ENCODE measurements at regions not wholly inside any gene's neighbourhood (a gene's known extent, or its start where the extent isn't known, plus 50 kb on each side); places are given as distances from the start of the nearest gene placed in this dataset.

GRCh38 chr13:53121919-53122318, 93.3 kb downstream of the OLFM4 start:
- DNase-seq: no peak
- no peak overlapping the region for H3K27ac Mint-ChIP-seq
- POLR2A ChIA-PET: no interaction called here
- H3K36me3 Mint-ChIP-seq: no peaks in the 10 kb centered on the region
- peaks cover 0 to 5% (median 3%) of the 10 kb centered on the region in 5 donors for H3K9me3 Mint-ChIP-seq
- H3K27me3 Mint-ChIP-seq: no peaks in the 10 kb centered on the region
- no peaks in the 10 kb centered on the region for H3K4me1 Mint-ChIP-seq
- no peak overlapping the region for H3K4me3 Mint-ChIP-seq
- H3K9me3 ChIP-seq (ENCODE audit: low read length): no peaks in the 10 kb centered on the region
- no peaks in the 10 kb centered on the region for H3K36me3 ChIP-seq (ENCODE audit: insufficient read depth, low read length)
- no peaks in the 10 kb centered on the region for H3K27me3 ChIP-seq (ENCODE audit: insufficient read depth, low read length, poor library complexity, severe bottlenecking)
- no peak overlapping the region for H3K27ac ChIP-seq (ENCODE audit: low read depth, low read length)
- CTCF ChIA-PET: no interaction called here
- no peak overlapping the region for H3K4me3 ChIP-seq (ENCODE audit: low read length)
- no peaks in the 10 kb centered on the region for H3K4me1 ChIP-seq (ENCODE audit: insufficient read depth, low read length)

- H3K9me3 Mint-ChIP-seq: peaks cover 0 to 5% (median 0%) of the 10 kb centered on the region in 5 donors
- Histone ChIP-seq H3K36me3 (ENCODE audit: insufficient read depth, low read length) (no peaks in the 10 kb centered on the region), H3K27ac (ENCODE audit: low read depth, low read length) (no peak overlapping the region), H3K27me3 (ENCODE audit: insufficient read depth, low read length, poor library complexity, severe bottlenecking) (no peaks in the 10 kb centered on the region), H3K9me3 (ENCODE audit: low read length) (no peaks in the 10 kb centered on the region), H3K4me1 (ENCODE audit: insufficient read depth, low read length) (no peaks in the 10 kb centered on the region), H3K4me3 (ENCODE audit: low read length) (no peak overlapping the region)
- POLR2A ChIA-PET: no interaction called here
- H3K27me3 Mint-ChIP-seq: peaks cover 0 to 3% of the 10 kb centered on the region in 2 donors
- no peak overlapping the region for H3K4me3 Mint-ChIP-seq
- no peaks in the 10 kb centered on the region for H3K4me1 Mint-ChIP-seq
- no peaks in the 10 kb centered on the region for H3K36me3 Mint-ChIP-seq
- H3K27ac Mint-ChIP-seq: no peak overlapping the region
- no peak for DNase-seq
- CTCF ChIA-PET: no interaction called here
These were observed 94.9 kb downstream of the OLFM4 start for GRCh38 chr13:53123536-53123935.

- Histone ChIP-seq H3K27ac (ENCODE audit: low read depth, low read length) (no peak overlapping the region), H3K9me3 (ENCODE audit: low read length) (no peaks in the 10 kb centered on the region), H3K4me3 (ENCODE audit: low read length) (no peak overlapping the region), H3K27me3 (ENCODE audit: insufficient read depth, low read length, poor library complexity, severe bottlenecking) (no peaks in the 10 kb centered on the region), H3K4me1 (ENCODE audit: insufficient read depth, low read length) (no peaks in the 10 kb centered on the region), H3K36me3 (ENCODE audit: insufficient read depth, low read length) (no peaks in the 10 kb centered on the region)
- peaks cover 0 to 3% of the 10 kb centered on the region in 2 donors for H3K27me3 Mint-ChIP-seq
- H3K36me3 Mint-ChIP-seq: no peaks in the 10 kb centered on the region
- no peak overlapping the region for H3K27ac Mint-ChIP-seq
- DNase-seq: no peak
- CTCF ChIA-PET: no interaction called here
- peaks cover 0 to 5% (median 0%) of the 10 kb centered on the region in 5 donors for H3K9me3 Mint-ChIP-seq
- H3K4me3 Mint-ChIP-seq: no peak overlapping the region
- POLR2A ChIA-PET: no interaction called here
- H3K4me1 Mint-ChIP-seq: no peaks in the 10 kb centered on the region
These were observed 96.0 kb downstream of the OLFM4 start for GRCh38 chr13:53124623-53125022.

GRCh38 chr13:53126841-53127245, 98.2 kb downstream of the OLFM4 start:
- ChIA-PET POLR2A (no interaction called here), CTCF (no interaction called here)
- Mint-ChIP-seq H3K9me3 (no peaks in the 10 kb centered on the region), H3K36me3 (no peaks in the 10 kb centered on the region), H3K4me1 (no peaks in the 10 kb centered on the region), H3K27ac (no peak overlapping the region), H3K27me3 (peaks cover 0 to 6% of the 10 kb centered on the region in 2 donors), H3K4me3 (no peak overlapping the region)
- no peaks in the 10 kb centered on the region for H3K9me3 ChIP-seq (ENCODE audit: low read length)
- no peaks in the 10 kb centered on the region for H3K27me3 ChIP-seq (ENCODE audit: insufficient read depth, low read length, poor library complexity, severe bottlenecking)
- no peak overlapping the region for H3K27ac ChIP-seq (ENCODE audit: low read depth, low read length)
- DNase-seq: no peak
- H3K36me3 ChIP-seq (ENCODE audit: insufficient read depth, low read length): no peaks in the 10 kb centered on the region
- no peak overlapping the region for H3K4me3 ChIP-seq (ENCODE audit: low read length)
- H3K4me1 ChIP-seq (ENCODE audit: insufficient read depth, low read length): no peaks in the 10 kb centered on the region

- no peak overlapping the region for H3K27ac ChIP-seq (ENCODE audit: low read depth, low read length)
- H3K36me3 Mint-ChIP-seq: no peaks in the 10 kb centered on the region
- POLR2A ChIA-PET: no interaction called here
These were observed 98.8 kb downstream of the OLFM4 start for GRCh38 chr13:53127373-53127772.

GRCh38 chr13:53129864-53130393, 101.3 kb downstream of the OLFM4 start:
- ChIA-PET CTCF (no interaction called here), POLR2A (no interaction called here)
- H3K9me3 ChIP-seq (ENCODE audit: low read length): no peaks in the 10 kb centered on the region
- DNase-seq: no peak
- H3K4me1 Mint-ChIP-seq: no peaks in the 10 kb centered on the region
- no peaks in the 10 kb centered on the region for H3K4me1 ChIP-seq (ENCODE audit: insufficient read depth, low read length)
- H3K4me3 ChIP-seq (ENCODE audit: low read length): no peak overlapping the region
- H3K27ac Mint-ChIP-seq: no peak overlapping the region
- H3K27ac ChIP-seq (ENCODE audit: low read depth, low read length): no peak overlapping the region
- H3K36me3 ChIP-seq (ENCODE audit: insufficient read depth, low read length): no peaks in the 10 kb centered on the region
- peaks cover 0 to 6% of the 10 kb centered on the region in 2 donors for H3K27me3 Mint-ChIP-seq
- H3K9me3 Mint-ChIP-seq: no peaks in the 10 kb centered on the region
- H3K4me3 Mint-ChIP-seq: no peak overlapping the region
- no peaks in the 10 kb centered on the region for H3K27me3 ChIP-seq (ENCODE audit: insufficient read depth, low read length, poor library complexity, severe bottlenecking)
- no peaks in the 10 kb centered on the region for H3K36me3 Mint-ChIP-seq

More at GRCh38 chr13:53127373-53127772, 98.8 kb downstream of the OLFM4 start:
- no peak overlapping the region for H3K4me3 ChIP-seq (ENCODE audit: low read length)
- no peaks in the 10 kb centered on the region for H3K36me3 ChIP-seq (ENCODE audit: insufficient read depth, low read length)
- no peak overlapping the region for H3K27ac Mint-ChIP-seq
- H3K27me3 Mint-ChIP-seq: peaks cover 0 to 6% of the 10 kb centered on the region in 2 donors
- H3K27me3 ChIP-seq (ENCODE audit: insufficient read depth, low read length, poor library complexity, severe bottlenecking): no peaks in the 10 kb centered on the region
- H3K9me3 ChIP-seq (ENCODE audit: low read length): no peaks in the 10 kb centered on the region
- no peaks in the 10 kb centered on the region for H3K4me1 Mint-ChIP-seq
- no peaks in the 10 kb centered on the region for H3K4me1 ChIP-seq (ENCODE audit: insufficient read depth, low read length)
- DNase-seq: no peak
- no peak overlapping the region for H3K4me3 Mint-ChIP-seq
- H3K9me3 Mint-ChIP-seq: no peaks in the 10 kb centered on the region
- CTCF ChIA-PET: no interaction called here

- Histone ChIP-seq H3K4me3 (ENCODE audit: low read length) (no peak overlapping the region), H3K36me3 (ENCODE audit: insufficient read depth, low read length) (no peaks in the 10 kb centered on the region), H3K9me3 (ENCODE audit: low read length) (no peaks in the 10 kb centered on the region), H3K27ac (ENCODE audit: low read depth, low read length) (no peak overlapping the region), H3K4me1 (ENCODE audit: insufficient read depth, low read length) (no peaks in the 10 kb centered on the region), H3K27me3 (ENCODE audit: insufficient read depth, low read length, poor library complexity, severe bottlenecking) (no peaks in the 10 kb centered on the region)
- DNase-seq: no peak
- CTCF ChIA-PET: no interaction called here
- H3K27me3 Mint-ChIP-seq: peaks cover 0 to 6% of the 10 kb centered on the region in 2 donors
- no peak overlapping the region for H3K27ac Mint-ChIP-seq
- no peak overlapping the region for H3K4me3 Mint-ChIP-seq
- H3K36me3 Mint-ChIP-seq: no peaks in the 10 kb centered on the region
- POLR2A ChIA-PET: no interaction called here
- no peaks in the 10 kb centered on the region for H3K4me1 Mint-ChIP-seq
- no peaks in the 10 kb centered on the region for H3K9me3 Mint-ChIP-seq
These were observed 102.7 kb downstream of the OLFM4 start for GRCh38 chr13:53131361-53131760.

GRCh38 chr13:53135301-53135700, 106.7 kb downstream of the OLFM4 start:
- DNase-seq: no peak
- Histone ChIP-seq H3K27ac (ENCODE audit: low read depth, low read length) (no peak overlapping the region), H3K4me1 (ENCODE audit: insufficient read depth, low read length) (no peaks in the 10 kb centered on the region), H3K4me3 (ENCODE audit: low read length) (no peak overlapping the region), H3K27me3 (ENCODE audit: insufficient read depth, low read length, poor library complexity, severe bottlenecking) (no peaks in the 10 kb centered on the region), H3K9me3 (ENCODE audit: low read length) (no peaks in the 10 kb centered on the region), H3K36me3 (ENCODE audit: insufficient read depth, low read length) (no peaks in the 10 kb centered on the region)
- no peaks in the 10 kb centered on the region for H3K4me1 Mint-ChIP-seq
- H3K9me3 Mint-ChIP-seq: no peaks in the 10 kb centered on the region
- POLR2A ChIA-PET: no interaction called here
- no peak overlapping the region for H3K27ac Mint-ChIP-seq
- no peaks in the 10 kb centered on the region for H3K36me3 Mint-ChIP-seq
- peaks cover 0 to 1% of the 10 kb centered on the region in 2 donors for H3K27me3 Mint-ChIP-seq
- CTCF ChIA-PET: no interaction called here
- H3K4me3 Mint-ChIP-seq: no peak overlapping the region

Data from CD8-positive, alpha-beta memory T cell (primary cell).